ENCODE measurements at regions not wholly inside any gene's neighbourhood (a gene's known extent, or its start where the extent isn't known, plus 50 kb on each side); places are given as distances from the start of the nearest gene placed in this dataset.

GRCh38 chr1:227432981-227433380 lies 114.7 kb upstream of the CDC42BPA start:
- no peaks in the 10 kb centered on the region for H3K9me3 ChIP-seq (ENCODE audit: control insufficient read depth, insufficient read depth, low read depth, low read length)
- H3K4me1 ChIP-seq (ENCODE audit: control insufficient read depth, insufficient read depth, low read length), result peaks cover 22% of the 10 kb centered on the region
- no peak overlapping the region for H3K4me3 ChIP-seq (ENCODE audit: low read depth, low read length)
- H3K27ac ChIP-seq (ENCODE audit: low read depth, low read length), result no peak overlapping the region
- H3K27me3 ChIP-seq (ENCODE audit: control insufficient read depth, insufficient read depth, low read length), result no peaks in the 10 kb centered on the region
- H3K9ac ChIP-seq (ENCODE audit: low read length), result no peak overlapping the region
- no peaks in the 10 kb centered on the region for H3K36me3 ChIP-seq (ENCODE audit: control insufficient read depth, insufficient read depth, low read length)

DNA sequence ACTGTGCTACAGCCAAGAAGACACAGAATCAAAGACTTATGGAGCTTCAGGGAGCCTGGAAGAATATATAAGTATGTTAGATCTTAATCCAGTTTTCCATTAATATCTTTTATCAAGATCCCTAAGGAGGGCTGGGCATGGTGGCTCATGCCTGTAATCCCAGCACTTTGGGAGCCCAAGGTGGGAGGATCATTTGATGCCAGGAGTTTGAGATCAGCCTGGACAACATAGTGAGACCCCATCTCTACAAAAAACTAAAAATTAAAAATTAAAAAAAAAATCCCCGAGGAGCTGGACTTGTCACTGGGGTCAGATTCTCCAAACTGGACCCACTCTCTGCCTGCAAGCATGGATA lies 113.9 kb upstream of the CDC42BPA start:
- no peak overlapping the region for H3K27ac ChIP-seq (ENCODE audit: low read depth, low read length)

GRCh38 chr1:227429447-227430359 lies 111.4 kb upstream of the CDC42BPA start:
- Histone ChIP-seq H3K9me3 (ENCODE audit: control insufficient read depth, insufficient read depth, low read depth, low read length) (0 out of 2 replicates have a peak, but pooled peaks cover 4% of the 10 kb centered on the region), H3K36me3 (ENCODE audit: control insufficient read depth, insufficient read depth, low read length) (no peaks in the 10 kb centered on the region), H3K27me3 (ENCODE audit: control insufficient read depth, insufficient read depth, low read length) (no peaks in the 10 kb centered on the region), H3K27ac (ENCODE audit: low read depth, low read length) (no peak overlapping the region), H3K4me1 (ENCODE audit: control insufficient read depth, insufficient read depth, low read length) (peaks cover 20% of the 10 kb centered on the region), H3K9ac (ENCODE audit: low read length) (no peak overlapping the region), H3K4me3 (ENCODE audit: low read depth, low read length) (no peak overlapping the region)

More for the DNA sequence above, 113.9 kb upstream of the CDC42BPA start:
- Histone ChIP-seq H3K27me3 (ENCODE audit: control insufficient read depth, insufficient read depth, low read length) (no peaks in the 10 kb centered on the region), H3K4me1 (ENCODE audit: control insufficient read depth, insufficient read depth, low read length) (peaks cover 22% of the 10 kb centered on the region), H3K4me3 (ENCODE audit: low read depth, low read length) (no peak overlapping the region), H3K9ac (ENCODE audit: low read length) (peak overlapping the region; percentile 5), H3K9me3 (ENCODE audit: control insufficient read depth, insufficient read depth, low read depth, low read length) (no peaks in the 10 kb centered on the region), H3K36me3 (ENCODE audit: control insufficient read depth, insufficient read depth, low read length) (no peaks in the 10 kb centered on the region)

DNA sequence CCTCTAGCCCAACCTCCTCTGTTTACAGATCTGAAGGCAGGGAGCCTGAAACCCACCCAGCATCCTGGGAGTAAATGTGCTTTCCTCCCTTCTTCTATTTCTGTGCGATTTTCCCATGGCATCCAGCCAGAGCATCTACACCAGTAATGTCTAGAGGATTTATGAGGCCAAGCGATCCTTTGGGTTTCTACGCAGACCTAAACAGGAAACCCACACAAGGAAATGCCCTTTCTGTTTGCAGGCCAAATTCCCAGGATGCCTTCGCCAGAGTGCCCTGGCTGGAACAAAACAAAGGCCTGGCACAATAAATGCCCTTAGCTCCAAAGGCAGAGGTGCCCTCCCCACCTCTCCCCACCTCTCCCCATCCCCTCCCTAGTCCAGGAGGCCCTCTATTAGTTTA lies 110.5 kb upstream of the CDC42BPA start:
- Histone ChIP-seq H3K27me3 (ENCODE audit: control insufficient read depth, insufficient read depth, low read length) (no peaks in the 10 kb centered on the region), H3K4me3 (ENCODE audit: low read depth, low read length) (no peak overlapping the region), H3K27ac (ENCODE audit: low read depth, low read length) (no peak overlapping the region), H3K9ac (ENCODE audit: low read length) (no peak overlapping the region), H3K9me3 (ENCODE audit: control insufficient read depth, insufficient read depth, low read depth, low read length) (0 out of 2 replicates have a peak, but pooled peaks cover 4% of the 10 kb centered on the region), H3K36me3 (ENCODE audit: control insufficient read depth, insufficient read depth, low read length) (no peaks in the 10 kb centered on the region), H3K4me1 (ENCODE audit: control insufficient read depth, insufficient read depth, low read length) (peaks cover 20% of the 10 kb centered on the region)

GRCh38 chr1:227427411-227427810 lies 109.1 kb upstream of the CDC42BPA start:
- no peak overlapping the region for H3K27ac ChIP-seq (ENCODE audit: low read depth, low read length)
- H3K9ac ChIP-seq (ENCODE audit: low read length), result no peak overlapping the region
- H3K36me3 ChIP-seq (ENCODE audit: control insufficient read depth, insufficient read depth, low read length), result no peaks in the 10 kb centered on the region
- H3K4me1 ChIP-seq (ENCODE audit: control insufficient read depth, insufficient read depth, low read length), result peaks cover 20% of the 10 kb centered on the region
- H3K9me3 ChIP-seq (ENCODE audit: control insufficient read depth, insufficient read depth, low read depth, low read length), result 0 out of 2 replicates have a peak, but pooled peaks cover 4% of the 10 kb centered on the region
- no peaks in the 10 kb centered on the region for H3K27me3 ChIP-seq (ENCODE audit: control insufficient read depth, insufficient read depth, low read length)
- no peak overlapping the region for H3K4me3 ChIP-seq (ENCODE audit: low read depth, low read length)

DNA sequence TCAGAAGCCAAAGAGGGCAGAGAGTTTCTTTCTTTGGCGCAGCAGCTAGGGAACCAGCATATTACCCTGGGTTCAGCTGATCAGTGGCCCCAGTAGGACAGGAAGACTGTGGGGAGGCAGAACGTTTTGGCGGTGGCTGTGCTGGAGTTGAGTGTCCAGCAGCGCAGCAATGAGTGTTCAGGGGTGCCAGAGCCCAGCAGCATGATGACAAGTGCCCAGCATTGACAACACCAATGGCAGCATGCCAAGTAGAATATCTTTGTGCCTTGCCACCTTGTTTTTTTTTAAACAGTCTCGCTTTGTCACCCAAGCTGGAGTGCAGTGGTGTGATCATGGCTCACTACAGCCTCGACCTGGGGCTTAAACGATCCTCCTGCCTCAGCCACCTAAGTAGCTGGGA lies 106.7 kb upstream of the CDC42BPA start:
- Histone ChIP-seq H3K4me3 (ENCODE audit: low read depth, low read length) (no peak overlapping the region), H3K27me3 (ENCODE audit: control insufficient read depth, insufficient read depth, low read length) (no peaks in the 10 kb centered on the region), H3K27ac (ENCODE audit: low read depth, low read length) (no peak overlapping the region), H3K9ac (ENCODE audit: low read length) (no peak overlapping the region), H3K36me3 (ENCODE audit: control insufficient read depth, insufficient read depth, low read length) (no peaks in the 10 kb centered on the region), H3K9me3 (ENCODE audit: control insufficient read depth, insufficient read depth, low read depth, low read length) (0 out of 2 replicates have a peak, but pooled peaks cover 4% of the 10 kb centered on the region), H3K4me1 (ENCODE audit: control insufficient read depth, insufficient read depth, low read length) (peaks cover 8% of the 10 kb centered on the region)

- Histone ChIP-seq H3K4me3 (ENCODE audit: low read depth, low read length) (no peak overlapping the region), H3K4me1 (ENCODE audit: control insufficient read depth, insufficient read depth, low read length) (peaks cover under 1% of the 10 kb centered on the region; the same call in 1 of the 2 replicates), H3K9me3 (ENCODE audit: control insufficient read depth, insufficient read depth, low read depth, low read length) (0 out of 2 replicates have a peak, but pooled peaks cover 4% of the 10 kb centered on the region), H3K27ac (ENCODE audit: low read depth, low read length) (no peak overlapping the region), H3K9ac (ENCODE audit: low read length) (no peak overlapping the region), H3K27me3 (ENCODE audit: control insufficient read depth, insufficient read depth, low read length) (no peaks in the 10 kb centered on the region), H3K36me3 (ENCODE audit: control insufficient read depth, insufficient read depth, low read length) (no peaks in the 10 kb centered on the region)
Observed at GRCh38 chr1:227424159-227424680, 105.9 kb upstream of the CDC42BPA start.

DNA sequence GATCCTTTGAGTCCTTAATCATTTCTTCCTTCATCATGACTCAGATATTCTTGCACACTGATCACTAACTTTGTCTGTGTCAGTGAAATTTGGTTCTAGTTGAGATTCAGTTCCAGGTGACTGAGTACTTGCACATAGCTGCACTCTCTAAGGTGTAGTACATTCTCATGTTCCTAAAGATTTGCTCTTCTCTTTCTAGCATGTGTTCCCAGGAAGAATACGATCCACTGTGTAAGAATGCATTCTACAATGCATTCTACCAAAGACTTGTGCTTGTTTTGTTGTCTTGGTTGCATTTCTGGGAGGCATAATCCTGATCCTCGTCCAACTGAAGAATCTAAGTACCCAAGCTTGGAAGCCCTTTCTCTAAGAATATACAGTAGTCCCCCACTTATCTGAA lies 104.3 kb upstream of the CDC42BPA start:
- Histone ChIP-seq H3K27ac (ENCODE audit: low read depth, low read length) (no peak overlapping the region), H3K4me1 (ENCODE audit: control insufficient read depth, insufficient read depth, low read length) (no peaks in the 10 kb centered on the region), H3K9me3 (ENCODE audit: control insufficient read depth, insufficient read depth, low read depth, low read length) (0 out of 2 replicates have a peak, but pooled peaks cover 4% of the 10 kb centered on the region), H3K4me3 (ENCODE audit: low read depth, low read length) (no peak overlapping the region), H3K36me3 (ENCODE audit: control insufficient read depth, insufficient read depth, low read length) (no peaks in the 10 kb centered on the region), H3K27me3 (ENCODE audit: control insufficient read depth, insufficient read depth, low read length) (no peaks in the 10 kb centered on the region), H3K9ac (ENCODE audit: low read length) (no peak overlapping the region)

DNA sequence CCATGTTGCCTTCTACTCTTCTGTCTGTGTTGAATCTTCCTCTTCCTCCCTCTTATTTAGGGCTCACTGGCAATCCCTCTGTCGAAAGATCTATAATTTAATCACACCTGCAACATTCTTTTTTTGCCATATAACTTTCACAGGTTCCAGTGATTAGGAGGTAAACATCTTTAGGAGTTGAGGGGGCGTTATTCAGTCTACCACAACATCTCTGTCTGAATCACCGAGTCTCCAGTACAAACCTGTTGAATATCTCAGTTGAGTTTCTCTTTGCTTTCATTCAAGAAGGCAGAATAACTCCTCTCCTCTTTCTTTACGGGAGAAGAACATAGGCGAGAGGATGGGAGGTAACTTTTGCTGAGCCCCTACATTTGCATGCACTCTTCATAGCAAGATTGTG lies 101.9 kb upstream of the CDC42BPA start:
- Histone ChIP-seq H3K36me3 (ENCODE audit: control insufficient read depth, insufficient read depth, low read length) (no peaks in the 10 kb centered on the region), H3K27me3 (ENCODE audit: control insufficient read depth, insufficient read depth, low read length) (no peaks in the 10 kb centered on the region), H3K27ac (ENCODE audit: low read depth, low read length) (no peak overlapping the region), H3K9me3 (ENCODE audit: control insufficient read depth, insufficient read depth, low read depth, low read length) (no peaks in the 10 kb centered on the region), H3K9ac (ENCODE audit: low read length) (no peak overlapping the region), H3K4me3 (ENCODE audit: low read depth, low read length) (no peak overlapping the region), H3K4me1 (ENCODE audit: control insufficient read depth, insufficient read depth, low read length) (no peaks in the 10 kb centered on the region)

- Histone ChIP-seq H3K9ac (ENCODE audit: low read length) (no peak overlapping the region), H3K27ac (ENCODE audit: low read depth, low read length) (no peak overlapping the region), H3K36me3 (ENCODE audit: control insufficient read depth, insufficient read depth, low read length) (no peaks in the 10 kb centered on the region), H3K27me3 (ENCODE audit: control insufficient read depth, insufficient read depth, low read length) (no peaks in the 10 kb centered on the region), H3K4me3 (ENCODE audit: low read depth, low read length) (no peak overlapping the region), H3K4me1 (ENCODE audit: control insufficient read depth, insufficient read depth, low read length) (no peaks in the 10 kb centered on the region), H3K9me3 (ENCODE audit: control insufficient read depth, insufficient read depth, low read depth, low read length) (no peaks in the 10 kb centered on the region)
Observed at GRCh38 chr1:227417756-227418480, 99.6 kb upstream of the CDC42BPA start.

All from HUES6 (cell line).